ENCODE measurements at regions not wholly inside any gene's neighbourhood (a gene's known extent, or its start where the extent isn't known, plus 50 kb on each side); places are given as distances from the start of the nearest gene placed in this dataset.
"Not testable (repeated sequence)": the region's sequence is repeated elsewhere in the genome, so short reads cannot be mapped to it uniquely, and the experiment has no call there.

DNA sequence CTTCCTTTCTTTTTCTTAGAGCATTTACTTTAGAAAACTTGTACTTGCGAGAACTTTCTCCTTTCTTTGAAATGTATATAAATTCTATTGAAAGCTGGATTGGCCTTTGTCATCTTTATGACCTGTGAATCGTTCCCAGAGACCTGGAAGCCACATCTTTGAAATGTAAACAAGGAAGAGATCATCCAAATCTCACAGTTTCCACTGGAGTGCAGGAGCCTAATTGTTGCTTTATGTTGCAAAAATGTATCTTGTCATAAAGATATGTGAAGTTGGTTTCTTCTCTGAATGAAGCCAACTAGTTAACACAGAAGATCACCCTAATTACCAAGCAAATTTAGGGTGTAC lies 1101.8 kb downstream of the TAF11L14 start:
- Histone ChIP-seq H2AFZ (ENCODE audit: insufficient read depth, low read depth, low read length, poor library complexity, severe bottlenecking) (no peak overlapping the region), H4K20me1 (ENCODE audit: insufficient read depth, low read length) (no peaks in the 10 kb centered on the region), H3K4me3 (replicated peaks in 1 of 3; ENCODE audit: low read depth in 2 of 3, low read length in 3 of 3) (no peak overlapping the region), H3K4me1 (ENCODE audit: control insufficient read depth in 1 of 2, insufficient read depth in 2 of 2, low read length in 2 of 2) (peaks cover 0 to 7% of the 10 kb centered on the region in 2 donors), H3K79me2 (ENCODE audit: insufficient read depth, low read length) (no peaks in the 10 kb centered on the region), H3K36me3 (replicated peaks in 1 of 2; ENCODE audit: control insufficient read depth in 1 of 2, insufficient read depth in 2 of 2, low read length in 2 of 2) (peaks cover 0 to 7% of the 10 kb centered on the region in 2 donors), H3K9me3 (replicated peaks in 1 of 2; ENCODE audit: control insufficient read depth in 1 of 2, insufficient read depth in 1 of 2, low read length in 2 of 2) (peaks cover 5 to 10% of the 10 kb centered on the region in 2 donors), H3K9ac (ENCODE audit: insufficient read depth, low read length, poor library complexity, severe bottlenecking) (no peak overlapping the region), H3K27ac (ENCODE audit: low read depth in 1 of 2, low read length in 2 of 2) (no peak overlapping the region), H3K4me2 (replicated peaks; ENCODE audit: extremely low read depth, low read length, poor library complexity, severe bottlenecking) (no peak overlapping the region), H3K27me3 (ENCODE audit: control insufficient read depth in 2 of 2, insufficient read depth in 2 of 2, low read length in 2 of 2) (no peaks in the 10 kb centered on the region)
- intact Hi-C loops (cut with micrococcal nuclease) = no loop called here
- no peak for DNase-seq
- no peak for TF ChIP-seq CTCF (IDR thresholded peaks at IDR 0.05)
- no peak overlapping the region for H3K4me3 Mint-ChIP-seq
- no CpG with 5 or more reads among the region's 2 CpGs for WGBS (ENCODE audit: insufficient coverage)
- H3K27me3 Mint-ChIP-seq (ENCODE audit: low read depth in 3 of 3) = peaks cover 0 to 2% (median 0%) of the 10 kb centered on the region in 3 donors
- H3K4me1 Mint-ChIP-seq = peaks cover 24% of the 10 kb centered on the region
- no peak overlapping the region for H3K27ac Mint-ChIP-seq
- H3K9me3 Mint-ChIP-seq = peaks cover 4 to 14% (median 10%) of the 10 kb centered on the region in 7 donors
- H3K36me3 Mint-ChIP-seq = peaks cover 3 to 14% of the 10 kb centered on the region in 2 donors

DNA sequence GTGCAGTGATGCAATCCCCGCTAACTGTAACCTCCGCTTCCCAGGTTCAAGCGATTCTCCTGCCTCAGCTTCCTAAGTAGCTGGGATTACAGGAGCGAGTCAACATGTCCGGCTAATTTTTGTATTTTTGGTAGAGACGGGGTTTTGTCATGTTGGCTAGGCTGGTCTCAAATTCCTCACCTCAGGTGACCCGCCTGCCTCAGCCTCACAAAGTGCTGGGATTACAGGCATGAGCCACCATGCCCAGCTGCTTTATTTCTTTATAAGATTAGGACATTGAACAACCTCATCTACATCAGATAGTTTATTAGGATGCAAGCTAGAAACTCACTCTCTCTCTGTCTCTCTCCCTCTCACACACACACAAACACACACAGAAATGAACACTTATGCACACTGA lies 1102.5 kb downstream of the TAF11L14 start:
- Mint-ChIP-seq H3K36me3 (peaks cover 3 to 13% of the 10 kb centered on the region in 2 donors), H3K9me3 (peaks cover 4 to 12% (median 8%) of the 10 kb centered on the region in 7 donors), H3K27ac (peak overlapping the region in 1 of 7 donors; percentile 59), H3K4me3 (peak overlapping the region in 1 of 2 donors; percentile 2), H3K4me1 (peaks cover 24% of the 10 kb centered on the region)
- H4K20me1 ChIP-seq (ENCODE audit: insufficient read depth, low read length); intact Hi-C loops (cut with micrococcal nuclease); H3K4me2 ChIP-seq (replicated peaks; ENCODE audit: extremely low read depth, low read length, poor library complexity, severe bottlenecking); DNase-seq; H3K36me3 ChIP-seq (replicated peaks in 1 of 2; ENCODE audit: control insufficient read depth in 1 of 2, insufficient read depth in 2 of 2, low read length in 2 of 2); H3K9ac ChIP-seq (ENCODE audit: insufficient read depth, low read length, poor library complexity, severe bottlenecking); H3K27me3 Mint-ChIP-seq (ENCODE audit: low read depth in 3 of 3); H3K79me2 ChIP-seq (ENCODE audit: insufficient read depth, low read length); H3K4me1 ChIP-seq (ENCODE audit: control insufficient read depth in 1 of 2, insufficient read depth in 2 of 2, low read length in 2 of 2); H3K27me3 ChIP-seq (ENCODE audit: control insufficient read depth in 2 of 2, insufficient read depth in 2 of 2, low read length in 2 of 2); H3K4me3 ChIP-seq (replicated peaks in 1 of 3; ENCODE audit: low read depth in 2 of 3, low read length in 3 of 3); H2AFZ ChIP-seq (ENCODE audit: insufficient read depth, low read depth, low read length, poor library complexity, severe bottlenecking); H3K27ac ChIP-seq (ENCODE audit: low read depth in 1 of 2, low read length in 2 of 2): not testable (repeated sequence)
- WGBS (ENCODE audit: insufficient coverage) = 74% methylated on average over 6 of the region's 7 CpGs
- peaks cover 5 to 10% of the 10 kb centered on the region in 2 donors for H3K9me3 ChIP-seq (replicated peaks in 1 of 2; ENCODE audit: control insufficient read depth in 1 of 2, insufficient read depth in 1 of 2, low read length in 2 of 2)

Measured in CD14-positive monocyte (primary cell).